ENCODE measurements at regions not wholly inside any gene's neighbourhood (a gene's known extent, or its start where the extent isn't known, plus 50 kb on each side); places are given as distances from the start of the nearest gene placed in this dataset.

- DNase-seq (ENCODE audit: low read depth): no peak
Measured at GRCh38 chrX:5528057-5528456, 700.6 kb downstream of the NLGN4X start.

- DNase-seq (ENCODE audit: low read depth): no peak
Measured at GRCh38 chrX:5526191-5526590, 702.5 kb downstream of the NLGN4X start.

GRCh38 chrX:5490786-5491563 is 737.7 kb downstream of the NLGN4X start:
- DNase-seq (ENCODE audit: low read depth): no peak

DNA sequence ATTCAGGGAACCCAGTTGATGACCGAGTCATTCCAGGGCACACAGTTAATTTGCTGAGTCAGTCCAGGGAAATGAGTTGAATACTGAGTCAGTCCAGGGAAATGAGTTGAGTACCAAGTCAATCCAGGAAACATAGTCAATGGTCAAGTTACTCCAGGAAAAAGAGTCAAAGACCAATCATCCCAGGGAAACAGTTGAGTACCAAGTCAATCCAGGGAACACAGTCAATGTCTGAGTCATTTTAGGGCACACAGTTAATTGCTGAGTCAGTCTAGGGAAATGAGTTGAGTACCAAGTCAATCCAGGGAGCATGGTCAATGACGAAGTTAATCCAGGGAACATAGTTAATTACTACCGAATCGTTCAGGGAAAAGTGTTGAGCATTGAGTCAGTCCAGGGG is 754.4 kb downstream of the NLGN4X start:
- no peak for DNase-seq (ENCODE audit: low read depth)

DNA sequence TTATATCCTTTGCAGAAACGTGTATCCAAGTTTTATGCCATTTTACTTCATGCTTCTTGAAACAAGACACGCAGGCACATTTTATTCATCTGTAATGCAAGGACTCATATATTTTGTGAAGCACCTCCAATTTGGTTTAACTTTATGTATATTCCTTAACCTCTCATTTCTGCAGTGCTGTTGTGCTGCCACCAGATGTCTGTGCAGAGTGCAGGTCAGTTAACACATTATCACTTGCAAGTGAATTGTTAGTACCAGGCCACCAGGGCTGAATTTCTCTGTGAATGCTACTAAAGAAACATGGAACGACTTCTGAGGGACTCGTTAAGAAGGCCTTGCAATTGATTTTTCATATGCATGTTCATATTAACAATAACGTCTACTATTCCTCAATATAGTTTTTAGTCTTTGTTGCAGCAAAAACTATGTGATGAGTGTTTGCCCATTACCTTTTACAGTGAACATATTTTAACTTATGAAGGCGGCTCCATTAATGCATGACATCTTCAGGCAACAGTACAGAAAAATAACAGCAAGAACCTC is 770.3 kb downstream of the NLGN4X start:
- no peak for DNase-seq (ENCODE audit: low read depth)

DNA sequence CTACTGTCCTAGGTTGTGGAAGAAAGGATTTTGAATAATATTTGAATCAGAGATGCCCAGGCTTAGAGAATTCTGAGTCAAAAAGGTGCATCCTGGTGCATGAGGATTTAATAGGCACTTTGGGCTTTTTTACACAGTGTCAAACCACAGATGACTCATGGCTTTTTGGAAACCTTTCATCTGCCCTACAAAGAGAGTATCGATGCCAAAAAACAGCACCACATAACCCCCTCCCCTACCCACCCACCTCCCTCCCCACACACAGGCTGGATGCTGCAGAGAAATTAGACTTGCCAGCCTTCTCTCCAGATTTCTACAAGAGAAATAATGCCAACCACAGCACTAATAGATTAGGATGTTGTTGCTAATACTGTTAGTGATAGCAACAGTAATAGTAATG is 779.3 kb downstream of the NLGN4X start:
- no peak for DNase-seq (ENCODE audit: low read depth)

GRCh38 chrX:5431823-5432222 is 796.8 kb downstream of the NLGN4X start:
- no peak for DNase-seq (ENCODE audit: low read depth)

- no peak for DNase-seq (ENCODE audit: low read depth)
Measured at GRCh38 chrX:5425119-5425518, 803.5 kb downstream of the NLGN4X start.

- DNase-seq (ENCODE audit: low read depth): no peak
Measured at GRCh38 chrX:5417381-5417780, 811.3 kb downstream of the NLGN4X start.

- DNase-seq (ENCODE audit: low read depth): no peak
Measured at GRCh38 chrX:5415738-5416137, 812.9 kb downstream of the NLGN4X start.

DNA sequence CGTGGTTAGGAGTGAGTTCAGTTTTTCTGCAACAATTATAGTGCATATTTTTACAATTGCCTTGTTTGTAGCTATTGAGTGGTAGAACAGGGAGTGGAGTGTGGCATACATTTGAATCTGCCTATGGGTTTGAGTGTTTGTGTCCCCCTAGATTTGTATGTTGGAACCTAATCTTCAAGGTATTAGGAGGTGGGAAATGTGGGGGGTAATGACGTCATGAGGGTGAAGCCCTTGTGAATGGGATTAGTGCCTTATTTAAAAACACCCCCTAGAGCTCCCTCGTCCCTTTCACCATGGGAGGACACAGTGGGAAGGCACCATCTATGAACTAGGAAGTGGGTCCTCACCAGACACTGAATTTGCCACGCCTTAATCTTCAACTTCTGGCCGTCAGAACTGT is 819.6 kb downstream of the NLGN4X start:
- no peak for DNase-seq (ENCODE audit: low read depth)

DNA sequence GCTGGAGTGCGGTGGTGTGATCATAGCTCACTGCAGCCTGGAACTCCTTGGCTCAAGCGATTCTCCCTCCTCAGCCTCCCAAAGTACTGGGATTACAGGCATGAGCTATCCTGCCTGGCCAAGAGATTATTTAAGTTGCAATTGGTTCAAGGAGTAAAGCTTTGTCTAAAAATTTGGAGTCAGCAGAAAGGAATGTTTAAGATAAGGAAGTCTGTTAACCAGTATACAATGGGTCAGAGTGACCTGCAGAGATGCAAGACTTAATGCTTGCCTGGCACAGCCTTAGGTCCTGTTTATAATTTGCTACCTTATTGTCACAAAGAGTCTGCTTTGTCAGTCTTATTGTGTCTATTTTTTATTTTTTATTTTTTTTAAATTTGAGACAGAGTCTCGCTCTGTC is 826.2 kb downstream of the NLGN4X start:
- DNase-seq (ENCODE audit: low read depth): no peak

DNA sequence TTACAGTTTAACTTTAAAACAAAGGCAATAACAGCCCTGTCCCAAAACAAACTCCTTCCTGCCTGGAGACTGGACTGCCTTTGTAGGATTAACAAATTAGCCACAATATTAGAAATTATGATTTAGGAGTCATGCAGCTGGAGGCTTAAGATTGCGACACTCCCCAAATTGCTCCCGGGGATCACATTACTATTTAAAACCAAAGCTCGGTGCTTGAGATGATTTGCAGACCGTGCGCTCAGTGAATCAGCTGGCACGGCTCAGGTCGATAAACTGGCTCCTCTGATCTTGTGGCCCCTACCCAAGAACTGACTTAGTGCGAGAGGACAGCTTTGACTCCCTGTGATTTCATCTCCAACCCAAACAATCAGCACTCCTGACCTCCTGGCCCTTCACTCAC is 829.3 kb downstream of the NLGN4X start:
- DNase-seq (ENCODE audit: low read depth): no peak

DNA sequence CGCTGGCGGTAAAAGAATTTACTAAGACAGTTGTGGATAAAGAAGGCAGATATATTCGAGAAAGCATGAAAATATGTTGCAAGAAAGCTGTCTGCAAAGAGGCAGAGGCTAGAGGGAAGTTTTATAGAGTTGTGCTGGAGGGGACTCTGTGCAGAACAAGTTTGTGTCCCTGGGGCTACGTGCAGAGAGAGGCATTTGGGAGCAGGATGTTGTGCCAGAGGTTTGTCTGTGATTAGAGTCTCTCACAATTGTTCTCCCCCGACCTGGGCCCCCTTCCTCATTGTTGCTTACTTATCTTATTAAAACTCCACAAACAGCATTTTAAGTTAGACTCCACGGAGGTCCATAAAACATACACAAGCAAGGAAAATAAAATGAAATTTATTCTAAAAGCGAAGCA is 831.3 kb downstream of the NLGN4X start:
- DNase-seq (ENCODE audit: low read depth): no peak

DNA sequence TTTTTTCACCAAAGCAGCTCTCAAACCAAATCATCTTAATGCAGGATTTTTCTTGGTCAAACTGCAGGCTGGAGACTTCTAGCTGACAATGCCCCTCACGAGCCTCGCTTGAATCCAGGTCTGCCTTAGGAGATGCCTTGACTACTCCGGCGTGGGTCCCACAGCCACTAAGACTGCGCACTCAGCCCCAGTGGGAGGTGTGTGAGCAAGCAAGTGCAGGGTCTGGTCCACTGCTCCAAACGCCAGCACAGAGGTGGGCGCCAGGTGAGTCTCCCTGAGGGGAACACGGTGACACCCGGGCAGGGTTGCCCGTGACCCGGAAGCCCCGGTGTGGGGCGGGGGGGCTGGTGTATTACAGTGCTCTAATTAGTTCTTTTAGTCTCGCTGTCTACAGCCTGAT is 838.3 kb downstream of the NLGN4X start:
- DNase-seq (ENCODE audit: low read depth): no peak

GRCh38 chrX:5388087-5388486 is 840.6 kb downstream of the NLGN4X start:
- DNase-seq (ENCODE audit: low read depth): no peak

DNA sequence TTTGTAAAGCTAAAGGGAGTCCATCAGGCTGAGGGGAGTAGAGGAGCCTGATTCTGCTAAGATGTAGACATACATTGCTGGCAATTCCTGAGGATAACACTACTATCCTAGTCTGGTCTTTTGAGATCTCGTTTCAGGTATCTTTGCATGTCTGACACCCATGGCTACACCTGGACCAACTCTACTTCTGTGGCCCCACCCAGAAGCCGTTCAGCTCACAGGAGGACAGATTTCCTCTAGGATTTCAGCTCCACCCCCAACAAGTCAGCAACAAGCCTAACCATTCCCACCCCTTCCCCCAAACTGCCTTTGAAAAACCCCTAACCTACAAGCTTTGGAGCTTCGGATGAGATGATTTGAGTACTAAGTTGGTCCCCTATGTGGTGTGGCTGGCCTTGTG is 848.2 kb downstream of the NLGN4X start:
- DNase-seq (ENCODE audit: low read depth): no peak

- no peak for DNase-seq (ENCODE audit: low read depth)
Measured at GRCh38 chrX:5341902-5342301, 886.8 kb downstream of the NLGN4X start.

GRCh38 chrX:5337160-5337559 is 891.5 kb downstream of the NLGN4X start:
- DNase-seq (ENCODE audit: low read depth): no peak

- no peak for DNase-seq (ENCODE audit: low read depth)
Measured at GRCh38 chrX:5324546-5324945, 904.1 kb downstream of the NLGN4X start.

DNA sequence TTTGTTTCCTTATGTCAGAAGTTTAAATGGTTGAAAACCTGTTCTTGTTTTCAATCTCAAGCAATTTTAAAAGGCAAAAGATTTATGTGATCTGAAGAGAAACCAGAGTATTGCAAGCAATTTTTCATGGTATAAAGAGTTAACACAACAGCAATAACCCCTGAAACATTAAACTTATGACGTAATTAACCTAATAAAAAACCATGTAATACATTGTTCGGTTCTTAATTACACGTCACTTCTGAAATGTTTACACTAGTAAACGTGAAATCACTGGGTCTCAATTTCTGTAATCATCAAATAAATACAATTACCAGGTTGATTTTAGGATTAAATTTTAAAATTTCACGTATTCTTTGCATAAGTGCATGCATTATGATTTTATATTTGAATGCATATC is 914.5 kb downstream of the NLGN4X start:
- DNase-seq (ENCODE audit: low read depth): no peak

GRCh38 chrX:5307416-5307815 is 921.3 kb downstream of the NLGN4X start:
- no peak for DNase-seq (ENCODE audit: low read depth)

GRCh38 chrX:5306654-5307121 is 922.0 kb downstream of the NLGN4X start:
- DNase-seq (ENCODE audit: low read depth): no peak

DNA sequence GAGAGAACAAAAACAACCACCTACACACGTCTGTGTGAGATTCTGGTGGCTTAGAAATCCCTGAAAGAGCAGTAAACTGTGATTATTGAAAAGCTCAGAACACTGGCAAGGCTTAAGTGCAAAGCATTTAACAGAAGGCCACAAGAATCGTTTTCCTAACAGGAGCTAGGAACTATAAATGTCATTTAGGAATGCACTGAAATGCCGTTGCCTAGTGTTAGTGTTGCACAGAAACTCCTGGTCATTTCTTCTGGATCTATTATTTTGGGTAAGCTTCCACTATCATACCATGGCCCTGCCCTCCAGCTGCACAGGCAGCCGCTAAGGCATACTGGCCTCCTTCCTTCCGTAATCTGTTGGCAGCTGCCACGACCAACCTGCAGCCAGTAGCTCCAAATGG is 923.2 kb downstream of the NLGN4X start:
- DNase-seq (ENCODE audit: low read depth): no peak

Data from activated T-cell treated with anti-CD3 and anti-CD28 coated beads for 24 hours (primary cell).